SK-N-SH treated with all-trans-retinoic acid at 6 μM for 48 hours (cell line): ENCODE measurements at regions not wholly inside any gene's neighbourhood (a gene's known extent, or its start where the extent isn't known, plus 50 kb on each side); places are given as distances from the start of the nearest gene placed in this dataset.

Experiments
- TSHZ2 ChIP-seq: fragments of 250-450 bp; sonication (Bioruptor Pico); IDR thresholded peaks from 2 replicates; pipeline ENCODE4 v1.5.0; 2020; ENCODE audit warnings: mild to moderate bottlenecking, moderate library complexity
- ZC3H10 ChIP-seq: fragments of 250-450 bp; sonication (Bioruptor Pico); IDR thresholded peaks from 2 replicates; pipeline ENCODE4 v1.5.1; 2021; ENCODE audit warnings: mild to moderate bottlenecking, moderate library complexity
- ZFP3 ChIP-seq: fragments of 250-450 bp; sonication (Bioruptor Pico); IDR thresholded peaks from 2 replicates; pipeline ENCODE4 v1.5.0; 2020; ENCODE audit warnings: mild to moderate bottlenecking, moderate library complexity

GRCh38 chr20:24777746-24778145 is 171.3 kb upstream of the CST7 start:
- TF ChIP-seq ZFP3 (CRISPR knock-in tag), result no peak
- TF ChIP-seq TSHZ2 (CRISPR knock-in tag), result no peak
- no peak for TF ChIP-seq ZC3H10 (CRISPR knock-in tag)
